ENCODE measurements at regions not wholly inside any gene's neighbourhood (a gene's known extent, or its start where the extent isn't known, plus 50 kb on each side); places are given as distances from the start of the nearest gene placed in this dataset.

- TF ChIP-seq POLR2A (IDR thresholded peaks at IDR 0.05) = no peak
- no peak for TF ChIP-seq CTCF (IDR thresholded peaks at IDR 0.05)
- TF ChIP-seq EP300 (IDR thresholded peaks at IDR 0.05) = no peak
These were observed 237.9 kb downstream of the SNCA start for GRCh38 chr4:89599026-89599425.

Measured in ovary (tissue), 3 donors.